NB4 (cell line): ENCODE measurements at regions not wholly inside any gene's neighbourhood (a gene's known extent, or its start where the extent isn't known, plus 50 kb on each side); places are given as distances from the start of the nearest gene placed in this dataset.

ENCODE experiments used
- POLR2A ChIP-seq: IDR thresholded peaks from 2 replicates; pipeline ENCODE4 v1.6.1; 2011; ENCODE audit warnings: mild to moderate bottlenecking; ENCODE audit not compliant: insufficient read length; ENCODE audit errors: extremely low read depth
- TF ChIP-seq, protein P1 (sequence below): IDR thresholded peaks from one replicate; pipeline ENCODE4 v1.5.1; 2012; ENCODE audit warnings: low read depth, low read length

DNA sequence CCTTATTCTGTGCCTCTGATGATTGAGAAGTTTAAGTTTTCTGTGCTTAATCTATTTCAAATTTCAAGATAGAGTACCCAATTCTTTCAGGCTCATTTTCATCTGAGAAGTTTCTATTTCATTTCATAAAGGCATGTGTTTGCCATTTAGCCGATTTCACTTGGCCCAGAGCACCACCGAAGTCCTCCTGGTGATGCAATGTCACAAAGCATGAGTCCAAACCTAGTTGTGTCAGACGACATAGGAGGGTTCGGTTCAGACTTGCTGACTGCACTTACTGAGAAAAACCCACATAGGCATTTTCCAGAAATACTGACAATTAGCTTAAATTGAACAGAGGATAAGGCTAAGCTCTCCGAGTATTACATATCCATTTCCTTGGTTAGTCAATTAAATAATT is 152.4 kb upstream of the FAR2 start:
- no peak for TF ChIP-seq POLR2A
- TF ChIP-seq, protein P1, sequence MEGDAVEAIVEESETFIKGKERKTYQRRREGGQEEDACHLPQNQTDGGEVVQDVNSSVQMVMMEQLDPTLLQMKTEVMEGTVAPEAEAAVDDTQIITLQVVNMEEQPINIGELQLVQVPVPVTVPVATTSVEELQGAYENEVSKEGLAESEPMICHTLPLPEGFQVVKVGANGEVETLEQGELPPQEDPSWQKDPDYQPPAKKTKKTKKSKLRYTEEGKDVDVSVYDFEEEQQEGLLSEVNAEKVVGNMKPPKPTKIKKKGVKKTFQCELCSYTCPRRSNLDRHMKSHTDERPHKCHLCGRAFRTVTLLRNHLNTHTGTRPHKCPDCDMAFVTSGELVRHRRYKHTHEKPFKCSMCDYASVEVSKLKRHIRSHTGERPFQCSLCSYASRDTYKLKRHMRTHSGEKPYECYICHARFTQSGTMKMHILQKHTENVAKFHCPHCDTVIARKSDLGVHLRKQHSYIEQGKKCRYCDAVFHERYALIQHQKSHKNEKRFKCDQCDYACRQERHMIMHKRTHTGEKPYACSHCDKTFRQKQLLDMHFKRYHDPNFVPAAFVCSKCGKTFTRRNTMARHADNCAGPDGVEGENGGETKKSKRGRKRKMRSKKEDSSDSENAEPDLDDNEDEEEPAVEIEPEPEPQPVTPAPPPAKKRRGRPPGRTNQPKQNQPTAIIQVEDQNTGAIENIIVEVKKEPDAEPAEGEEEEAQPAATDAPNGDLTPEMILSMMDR: no peak
